GM21723 (cell line): ENCODE measurements at regions not wholly inside any gene's neighbourhood (a gene's known extent, or its start where the extent isn't known, plus 50 kb on each side); places are given as distances from the start of the nearest gene placed in this dataset.
"Not testable (repeated sequence)": the region's sequence is repeated elsewhere in the genome, so short reads cannot be mapped to it uniquely, and the experiment has no call there.

Source experiments
- ATAC-seq: cut with Tn5 transposase; IDR thresholded peaks from one replicate; pipeline ENCODE4 v1.9.1; 2021; ENCODE audit warnings: mild to moderate bottlenecking, moderate library complexity; ENCODE audit not compliant: unreplicated experiment

DNA sequence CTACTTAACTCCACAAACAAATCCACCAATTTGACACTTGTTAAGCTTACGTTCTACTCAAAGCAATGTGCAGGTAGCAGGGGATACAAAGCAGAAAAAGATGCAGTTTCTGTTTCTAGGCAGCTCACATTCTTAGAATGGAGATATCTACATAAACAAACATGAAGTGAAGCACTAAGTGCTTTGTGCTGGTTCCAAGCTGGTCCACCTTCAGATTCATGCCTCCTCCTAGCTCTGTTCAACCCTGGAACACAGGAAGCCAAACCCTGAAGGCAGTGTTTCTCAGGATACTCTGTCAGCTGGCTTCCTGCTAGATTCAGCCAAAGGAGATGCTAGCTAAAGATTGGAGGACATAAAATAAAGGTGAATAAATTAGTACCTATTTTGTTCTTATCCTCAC lies 55.3 kb upstream of the NOL4 start:
- ATAC-seq, result no peak

DNA sequence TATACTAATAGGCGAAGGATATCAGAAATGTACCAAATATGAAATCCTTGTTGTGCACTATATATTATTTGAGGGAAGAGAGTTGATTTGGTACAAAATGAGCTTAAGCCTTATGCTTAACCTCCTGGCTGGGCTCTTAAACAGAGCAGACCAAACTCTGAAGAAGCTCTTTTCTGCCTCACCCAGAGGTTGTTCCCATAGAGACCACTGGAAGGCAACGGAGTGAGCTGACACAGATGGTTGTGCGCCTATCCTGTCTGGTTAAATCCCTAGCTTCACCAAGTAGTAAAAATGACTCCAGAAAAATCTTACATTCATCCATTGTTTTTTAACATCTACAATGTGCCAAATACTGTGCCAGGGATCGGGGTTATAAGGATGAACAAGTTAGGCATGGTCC lies 55.9 kb upstream of the NOL4 start:
- ATAC-seq, result no peak

DNA sequence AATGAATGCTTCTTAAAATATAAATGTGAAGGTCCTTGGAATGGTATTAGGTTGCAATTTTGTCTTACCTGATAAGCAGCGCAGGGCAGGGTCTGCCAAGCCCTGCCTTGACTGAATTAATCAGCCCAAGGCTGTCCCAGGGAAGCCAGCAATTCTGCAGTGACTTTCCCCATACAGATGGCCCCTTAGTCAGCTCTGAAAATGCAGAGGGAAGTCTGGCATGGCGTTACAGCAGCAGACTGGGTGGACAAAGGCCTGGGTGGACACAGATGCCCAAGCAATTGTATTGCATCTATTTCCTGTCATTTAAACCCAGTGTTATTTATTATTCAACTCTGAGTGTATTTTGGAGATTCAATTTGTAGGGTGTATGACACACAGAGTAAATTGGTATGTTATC lies 56.6 kb upstream of the NOL4 start:
- ATAC-seq, result no peak

DNA sequence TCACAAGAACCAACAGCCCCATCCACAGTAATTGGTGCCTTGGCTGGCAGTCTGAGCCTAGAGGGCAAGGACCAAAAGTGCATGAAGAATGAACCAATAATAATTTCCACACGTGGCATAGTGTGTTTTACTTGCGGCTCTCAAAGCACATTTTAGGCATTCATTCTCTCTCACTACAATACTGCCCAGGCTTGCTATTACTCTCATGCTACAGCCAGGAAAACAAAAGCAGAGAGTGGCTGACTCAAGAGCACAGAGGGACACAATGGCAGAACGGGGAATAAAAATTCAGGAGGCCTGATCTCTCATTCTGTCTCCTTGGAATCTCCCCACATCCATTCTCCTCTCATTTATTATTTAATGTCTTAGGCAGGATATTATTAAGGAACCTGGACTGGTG lies 57.0 kb upstream of the NOL4 start:
- ATAC-seq, result no peak

DNA sequence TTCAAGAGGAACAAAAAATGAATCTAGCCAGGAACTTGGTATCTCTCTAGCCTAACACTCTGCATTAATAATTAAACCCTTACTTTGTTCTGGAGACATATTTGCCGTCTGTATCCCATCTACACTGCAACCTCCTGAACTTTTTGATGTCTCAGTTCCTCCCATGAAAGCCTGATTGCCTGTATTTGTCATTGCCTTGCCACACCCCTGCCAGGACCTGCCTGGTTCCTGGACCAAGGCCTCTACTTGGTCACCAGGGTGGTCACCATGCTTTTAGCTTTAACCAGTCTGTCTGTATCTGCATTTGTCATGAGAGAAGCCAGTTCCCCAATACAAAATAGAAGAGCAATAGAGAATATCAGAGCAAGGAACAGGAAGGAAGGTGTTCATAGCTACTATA lies 58.8 kb upstream of the NOL4 start:
- ATAC-seq, result no peak

DNA sequence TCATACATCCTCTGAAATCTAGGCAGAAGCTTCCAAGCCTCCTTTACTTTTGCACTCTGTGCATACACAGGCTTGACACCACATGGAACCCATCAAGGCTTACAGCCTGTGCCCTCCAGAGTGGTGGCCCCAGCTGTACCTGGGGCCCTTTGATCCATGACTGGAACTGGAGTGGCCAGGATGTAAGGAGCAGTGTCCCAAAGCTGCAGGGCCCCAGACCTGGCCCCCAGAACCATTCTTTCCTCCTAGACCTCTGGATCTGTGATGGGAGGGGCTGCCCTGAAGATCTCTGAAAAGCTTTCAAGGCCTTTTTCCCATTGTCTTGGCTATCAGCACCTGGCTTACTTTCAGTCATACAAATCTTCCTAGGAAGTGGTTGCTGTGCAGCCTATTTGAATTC lies 63.1 kb upstream of the NOL4 start:
- ATAC-seq, result no peak

DNA sequence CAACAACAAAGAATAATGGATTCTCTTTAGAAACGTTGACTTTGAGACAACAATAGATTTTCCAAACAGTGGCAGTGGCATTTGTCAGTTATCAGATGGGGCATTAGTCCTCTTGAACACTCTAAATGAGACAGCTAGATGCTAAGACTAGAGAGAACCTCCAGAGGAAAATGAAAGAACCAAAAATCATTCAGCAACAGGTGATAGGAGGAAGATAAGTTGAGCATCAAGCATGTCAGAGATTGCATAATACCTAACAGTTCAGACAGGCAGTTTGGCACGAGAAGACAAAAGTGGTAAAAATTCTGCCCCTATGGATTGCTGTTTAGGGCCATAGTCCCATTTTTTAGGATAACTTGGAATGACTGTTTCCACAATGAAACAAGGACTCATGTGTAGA lies 67.9 kb upstream of the NOL4 start:
- no peak for ATAC-seq

DNA sequence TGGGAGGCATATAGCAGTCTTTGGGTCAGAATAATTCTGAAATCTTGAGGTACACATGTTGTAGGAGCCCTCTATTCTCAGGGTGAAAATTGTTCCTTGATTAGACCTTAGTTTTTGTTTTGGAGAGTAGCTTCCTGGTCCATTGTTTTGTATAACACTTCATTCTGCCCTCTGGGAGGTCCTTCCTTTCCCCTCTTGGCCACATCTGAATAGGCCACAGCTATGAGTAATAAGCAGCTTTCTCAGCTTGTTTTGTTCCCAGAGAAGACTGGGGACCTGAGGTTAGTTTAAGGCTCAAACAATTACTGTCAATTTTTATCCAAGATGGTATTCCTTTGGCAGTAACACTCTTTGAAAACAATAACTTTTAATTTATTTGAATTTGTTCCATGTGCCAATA lies 72.6 kb upstream of the NOL4 start:
- no peak for ATAC-seq

DNA sequence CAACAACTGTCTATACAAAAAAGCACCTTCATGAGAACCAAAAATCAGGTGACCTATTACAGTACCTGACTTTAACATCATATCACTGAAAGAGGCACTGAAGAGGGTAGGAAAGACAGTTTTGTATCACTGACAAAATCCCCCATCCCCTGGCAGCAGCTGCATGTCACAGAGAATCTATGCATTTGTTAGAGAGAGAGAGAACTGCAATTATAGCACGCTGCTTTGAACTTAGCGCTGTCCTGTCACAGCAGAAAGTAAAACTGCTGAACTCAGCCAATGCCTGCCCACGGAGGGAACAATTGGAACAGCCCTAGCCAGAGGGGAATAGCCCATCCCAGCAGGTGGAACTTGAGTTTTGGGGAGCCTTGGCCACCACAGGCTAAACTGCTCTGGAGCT lies 75.1 kb upstream of the NOL4 start:
- no peak for ATAC-seq

DNA sequence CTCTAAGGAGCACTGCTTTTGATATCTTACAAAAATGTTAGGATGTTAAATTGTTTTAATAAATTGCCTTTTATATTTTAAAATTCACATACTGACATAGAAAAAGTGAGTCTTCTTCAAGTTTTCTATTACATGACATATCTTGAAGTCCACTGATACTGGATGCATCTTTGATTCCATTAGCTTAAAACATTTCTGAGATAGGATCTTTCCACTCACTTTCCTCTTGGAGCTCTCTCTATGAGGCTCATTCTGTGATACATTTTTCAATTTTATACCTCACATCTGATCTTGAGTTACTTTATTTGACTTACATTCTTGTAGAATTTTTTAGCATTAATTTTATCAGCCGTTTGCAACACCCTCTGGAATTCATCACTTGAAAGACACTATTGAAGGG lies 86.8 kb upstream of the NOL4 start:
- no peak for ATAC-seq

DNA sequence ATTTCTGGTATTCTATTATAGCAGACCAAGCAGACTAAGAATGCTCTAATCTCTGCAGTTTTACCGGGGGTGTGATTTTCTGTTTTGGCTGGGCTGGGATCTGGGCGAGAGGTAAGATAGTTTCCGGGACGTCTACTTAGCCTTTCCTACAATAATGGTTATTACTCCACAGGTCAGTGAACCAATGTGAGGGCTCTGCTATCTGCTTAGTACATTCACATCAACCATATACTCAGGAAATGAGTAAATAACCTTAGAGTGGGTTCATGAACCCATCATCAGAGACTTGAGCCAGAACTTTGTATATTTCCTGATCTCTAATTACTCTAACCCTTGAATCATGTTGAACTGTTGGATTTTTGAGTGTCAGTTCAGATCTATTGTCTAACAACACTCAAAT lies 90.1 kb upstream of the NOL4 start:
- ATAC-seq, result no peak

DNA sequence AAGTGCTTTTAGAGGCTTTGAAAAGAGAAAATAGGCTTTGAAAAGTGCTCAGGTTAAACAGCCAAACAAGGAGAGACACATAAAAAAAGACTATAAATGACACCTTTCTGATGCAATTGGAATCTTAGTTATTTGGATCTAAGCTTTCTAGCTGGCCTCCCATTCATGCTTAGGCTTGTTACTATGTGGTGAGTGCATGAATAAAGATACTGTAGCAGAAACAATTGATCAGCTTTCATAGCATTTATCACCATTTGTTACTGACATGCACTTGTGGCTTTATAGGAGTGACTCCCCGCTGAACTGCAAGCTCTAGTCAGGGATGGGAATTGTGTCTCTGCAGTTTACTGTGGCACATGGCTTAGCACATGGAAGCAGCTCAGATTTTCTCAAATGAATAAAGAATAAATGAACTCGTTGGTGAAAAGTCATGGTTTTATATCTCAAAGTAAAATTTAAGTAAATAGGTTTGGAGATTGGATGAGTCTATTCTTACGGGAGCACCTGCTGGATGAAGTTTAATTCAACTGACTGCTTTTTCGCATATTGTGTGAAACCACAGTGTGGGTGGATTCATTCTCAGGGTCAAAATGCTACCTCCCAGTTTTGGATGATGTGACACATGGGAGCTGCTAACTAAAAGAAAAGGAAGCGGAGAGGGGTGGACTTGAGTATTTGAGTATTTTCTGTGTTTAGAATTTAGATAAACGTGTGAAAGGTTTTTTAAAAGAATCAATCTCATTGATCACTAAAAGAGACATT lies 91.1 kb upstream of the NOL4 start:
- ATAC-seq, result no peak

DNA sequence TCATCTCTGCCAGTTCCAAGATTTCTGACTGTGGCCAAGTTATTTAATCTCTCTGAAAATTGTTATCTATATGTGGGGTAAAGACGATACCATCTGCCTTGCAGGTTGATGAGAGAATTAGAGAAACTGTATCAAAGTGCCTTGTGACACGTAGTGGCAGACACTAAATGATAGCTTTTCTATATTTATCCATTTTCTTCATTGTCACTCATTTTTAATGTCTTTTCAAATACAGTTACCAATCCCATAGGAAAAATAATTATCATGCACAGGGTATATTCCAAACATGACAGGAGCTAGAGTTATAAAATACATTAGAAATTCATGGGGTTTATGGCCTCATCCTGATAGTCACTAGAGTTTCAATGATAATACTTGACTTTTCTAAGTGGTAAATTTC lies 95.6 kb upstream of the NOL4 start:
- ATAC-seq, result no peak

DNA sequence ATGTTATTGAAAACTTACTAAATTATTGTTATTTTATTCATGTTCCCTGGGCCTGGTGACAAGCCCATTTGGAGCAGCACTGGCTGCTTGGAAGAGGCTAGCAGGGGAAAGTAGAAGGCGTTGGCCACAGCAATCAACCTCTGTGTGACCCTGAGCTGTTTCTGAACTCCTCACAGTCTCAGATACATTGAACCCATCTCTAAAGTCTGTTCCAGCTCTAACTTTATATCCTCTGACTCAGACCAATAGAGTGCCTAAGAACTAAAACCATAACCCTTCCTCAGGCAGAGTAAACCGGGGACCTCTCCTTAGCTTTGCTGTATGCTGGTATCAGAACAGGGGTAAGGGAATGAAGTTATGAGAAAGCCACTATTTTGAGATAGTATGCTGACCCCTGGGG lies 96.4 kb upstream of the NOL4 start:
- ATAC-seq, result no peak

DNA sequence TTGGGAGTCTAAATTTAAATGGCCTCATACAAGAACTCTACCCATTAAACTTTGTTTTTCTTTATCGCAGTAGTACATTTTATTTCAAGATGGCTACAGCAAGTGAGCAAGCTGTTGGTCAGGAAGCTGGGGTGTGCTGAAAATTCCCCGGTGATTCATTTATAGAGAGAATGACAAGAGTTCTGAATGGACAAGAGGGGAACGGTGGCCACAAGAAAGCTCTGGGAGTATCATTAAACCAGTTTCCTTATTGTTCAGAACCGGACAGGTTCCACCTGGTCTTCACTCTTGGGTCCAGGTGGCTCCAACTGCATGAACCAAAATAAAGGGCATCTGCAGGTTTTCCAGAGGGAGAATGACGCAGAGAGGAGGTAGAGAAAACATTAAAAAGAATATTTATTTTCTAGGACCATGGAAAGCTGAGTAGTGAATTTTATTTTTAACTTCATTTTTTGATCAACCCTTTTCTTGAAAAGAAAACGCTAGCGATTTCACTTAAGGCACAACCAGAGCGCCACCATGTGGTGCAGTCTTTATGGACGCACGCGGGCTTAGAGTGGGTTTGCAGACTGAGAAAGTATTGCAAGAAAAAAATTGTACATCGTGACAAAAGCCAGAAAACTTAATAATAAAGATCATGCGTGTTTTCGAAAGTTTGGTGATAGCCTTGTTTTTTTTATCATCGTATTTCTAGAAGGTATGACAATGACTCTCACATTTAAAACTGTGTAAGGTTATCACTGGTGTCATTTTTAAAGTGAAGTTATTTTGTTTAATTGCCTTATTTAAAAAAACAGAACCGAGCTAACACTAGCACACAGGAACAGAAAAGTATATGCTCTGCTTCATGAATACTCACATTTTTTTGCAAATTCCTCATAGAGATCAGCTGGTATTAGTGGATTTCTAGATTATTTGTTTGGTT lies 97.9 kb upstream of the NOL4 start:
- no peak for ATAC-seq

DNA sequence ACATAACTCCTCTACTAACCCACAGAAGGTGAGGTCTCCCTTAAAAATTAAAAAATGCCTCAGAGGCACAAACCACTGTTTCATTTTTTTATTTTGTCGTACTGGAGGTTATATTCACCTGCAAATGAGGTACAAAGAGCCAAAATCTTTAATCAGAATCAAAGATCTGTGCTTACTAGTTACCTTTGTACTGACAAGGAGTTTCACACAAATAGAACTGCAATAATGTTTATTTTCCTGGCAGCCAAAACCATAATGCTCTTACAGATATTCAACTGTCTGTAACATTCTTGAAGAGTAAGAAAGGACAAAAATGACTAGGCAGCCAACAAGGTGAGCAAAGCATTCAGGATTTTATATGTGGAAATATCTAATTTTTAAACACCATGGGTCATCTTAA lies 105.1 kb upstream of the NOL4 start:
- ATAC-seq, result no peak

DNA sequence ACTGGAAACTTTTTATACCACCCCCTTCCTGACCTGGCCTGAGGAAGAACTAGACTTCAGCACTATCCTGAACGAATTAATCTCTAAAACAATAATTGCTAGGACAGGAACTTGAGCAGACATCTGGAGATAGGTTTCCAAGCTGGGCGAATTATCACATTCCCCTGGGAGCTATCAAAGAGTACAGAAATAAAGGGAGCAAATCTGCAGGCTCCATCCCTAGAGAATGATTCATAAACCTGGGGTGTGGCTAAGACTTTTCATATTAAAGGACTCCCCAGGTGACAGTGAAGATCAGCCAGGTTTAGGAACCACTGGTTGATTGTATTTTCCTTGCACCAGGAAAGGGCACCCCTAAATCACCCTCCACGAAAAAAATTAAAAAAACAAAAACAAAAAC lies 105.6 kb upstream of the NOL4 start:
- ATAC-seq, result no peak

DNA sequence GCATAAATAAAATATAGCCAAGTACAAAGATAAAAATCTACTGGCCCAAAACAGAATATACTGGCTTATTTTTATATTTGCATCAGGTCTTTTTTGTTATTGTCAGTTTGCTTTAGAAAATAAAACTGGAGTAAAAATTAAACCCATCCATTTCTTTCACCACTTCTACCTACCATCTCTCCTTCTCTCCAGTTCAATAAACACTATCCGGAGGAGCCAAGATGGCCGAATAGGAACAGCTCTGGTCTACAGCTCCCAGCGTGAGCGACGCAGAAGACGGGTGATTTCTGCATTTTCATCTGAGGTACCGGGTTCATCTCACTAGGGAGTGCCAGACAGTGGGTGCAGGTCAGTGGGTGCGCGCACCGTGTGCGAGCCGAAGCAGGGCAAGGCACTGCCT lies 106.2 kb upstream of the NOL4 start:
- ATAC-seq, result not testable (repeated sequence)

DNA sequence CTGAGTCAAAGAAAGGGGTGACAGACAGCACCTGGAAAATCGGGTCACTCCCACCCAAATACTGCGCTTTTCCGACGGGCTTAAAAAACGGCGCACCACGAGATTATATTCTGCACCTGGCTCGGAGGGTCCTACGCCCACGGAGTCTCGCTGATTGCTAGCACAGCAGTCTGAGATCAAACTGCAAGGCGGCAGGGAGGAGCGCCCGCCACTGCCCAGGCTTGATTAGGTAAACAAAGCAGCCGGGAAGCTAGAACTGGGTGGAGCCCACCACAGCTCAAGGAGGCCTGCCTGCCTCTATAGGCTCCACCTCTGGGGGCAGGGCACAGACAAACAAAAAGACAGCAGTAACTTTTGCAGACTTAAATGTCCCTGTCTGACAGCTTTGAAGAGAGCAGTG lies 106.6 kb upstream of the NOL4 start:
- not testable (repeated sequence) for ATAC-seq

DNA sequence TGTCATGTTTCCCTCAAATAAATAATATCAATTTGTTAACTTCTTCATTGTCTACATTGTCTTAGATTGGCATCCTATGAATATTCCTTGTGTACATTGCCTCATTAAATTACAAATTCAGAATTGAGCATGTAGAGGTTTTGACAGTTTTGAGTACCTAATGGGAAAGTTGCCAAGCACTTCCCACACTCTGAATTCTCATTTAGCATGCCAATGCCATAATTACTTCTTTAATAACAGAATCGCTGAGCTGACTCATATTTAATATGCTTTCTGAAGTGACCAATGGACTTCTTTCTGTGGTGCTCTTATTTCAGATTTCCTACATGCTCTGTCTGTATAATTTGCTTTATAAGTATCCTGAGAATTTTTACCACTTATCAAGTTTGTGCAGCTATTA lies 114.4 kb upstream of the NOL4 start:
- ATAC-seq, result no peak

DNA sequence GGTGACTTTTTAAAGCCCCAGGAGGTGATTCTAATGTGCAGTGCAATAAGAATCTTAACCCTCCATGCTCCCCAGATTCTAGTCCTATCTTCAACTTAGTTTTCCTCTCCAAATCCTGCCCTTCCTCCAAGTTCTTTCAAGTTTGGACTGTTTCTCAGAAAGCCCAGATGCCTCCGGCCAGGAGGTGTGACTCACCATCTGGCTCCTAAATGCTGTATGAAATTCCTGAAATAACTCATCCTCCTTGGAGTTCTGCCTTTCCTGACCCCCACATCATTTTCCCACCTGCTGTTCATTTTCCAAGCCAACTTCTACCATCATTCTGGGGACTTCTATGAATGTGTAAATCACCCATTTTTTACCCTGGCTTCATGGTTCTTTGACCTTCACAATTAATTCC lies 118.2 kb upstream of the NOL4 start:
- ATAC-seq, result no peak

DNA sequence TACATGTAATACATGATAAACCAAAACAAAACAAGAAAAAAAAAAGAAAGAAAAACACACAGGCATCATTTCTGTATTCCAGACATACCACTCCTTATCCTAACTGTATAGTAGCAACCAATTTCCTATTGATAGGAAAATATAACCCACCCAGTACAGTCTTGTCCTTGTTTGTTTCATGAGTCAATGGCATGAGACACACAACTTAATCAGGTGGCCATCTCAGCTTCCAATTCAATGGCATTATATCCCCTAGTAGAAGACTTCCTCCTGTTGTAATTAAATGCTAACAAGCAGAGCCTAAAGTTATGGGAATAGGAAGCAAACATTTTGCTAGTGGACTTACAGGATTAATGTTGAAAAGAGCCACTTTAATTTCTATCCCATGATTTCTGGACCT lies 121.0 kb upstream of the NOL4 start:
- ATAC-seq, result no peak
